HCT116 (cell line): ENCODE measurements at regions not wholly inside any gene's neighbourhood (a gene's known extent, or its start where the extent isn't known, plus 50 kb on each side); places are given as distances from the start of the nearest gene placed in this dataset.

ENCODE experiments used
- CTCF ChIP-seq, 3 experiments: fragments of 200-600 bp in 1 of 3; sonication (generic) in 1 of 3; IDR thresholded peaks in 2 of 3; conservative IDR thresholded peaks in 1 of 3; 2 replicates each; pipeline ENCODE4 v1.5.1; 2012 to 2017; ENCODE audit warnings: low read depth in 2 of 3, low read length in 2 of 3, antibody characterized with exemption in 1 of 3, borderline replicate concordance in 1 of 3, control low read depth in 1 of 3, mild to moderate bottlenecking in 1 of 3, mixed read lengths in 1 of 3, mixed run types in 1 of 3, moderate library complexity in 1 of 3; ENCODE audit not compliant: insufficient read depth in 1 of 3
- EZH2phosphoT487 ChIP-seq: fragments of 200-600 bp; IDR thresholded peaks from 2 replicates; pipeline ENCODE4 v1.6.1; 2018; ENCODE audit warnings: antibody characterized with exemption, borderline replicate concordance
- JUND ChIP-seq: IDR thresholded peaks from 2 replicates; pipeline ENCODE4 v1.6.1; 2012
- MAX ChIP-seq: IDR thresholded peaks from 2 replicates; pipeline ENCODE4 v1.6.1; 2012
- POLR2AphosphoS5 ChIP-seq: IDR thresholded peaks from 2 replicates; pipeline ENCODE4 v1.6.1; 2011; ENCODE audit warnings: mild to moderate bottlenecking, low read depth, low read length, moderate library complexity
- RAD21 ChIP-seq: IDR thresholded peaks from 2 replicates; pipeline ENCODE4 v1.6.1; 2012; ENCODE audit warnings: low read depth, mild to moderate bottlenecking

GRCh38 chr2:219911541-219911940 is 284.1 kb downstream of the SLC4A3 start:
- TF ChIP-seq CTCF (IDR thresholded peaks at IDR 0.05 in 2 of 3, conservative IDR thresholded peaks at IDR 0.05 in 1 of 3; ENCODE audit: borderline replicate concordance in 1 of 3, insufficient read depth in 1 of 3, low read depth in 2 of 3, low read length in 2 of 3) (no peak), POLR2AphosphoS5 (no peak), EZH2phosphoT487 (no peak), JUND (no peak), RAD21 (no peak), MAX (no peak)
